ENCODE measurements at regions not wholly inside any gene's neighbourhood (a gene's known extent, or its start where the extent isn't known, plus 50 kb on each side); places are given as distances from the start of the nearest gene placed in this dataset.

DNA sequence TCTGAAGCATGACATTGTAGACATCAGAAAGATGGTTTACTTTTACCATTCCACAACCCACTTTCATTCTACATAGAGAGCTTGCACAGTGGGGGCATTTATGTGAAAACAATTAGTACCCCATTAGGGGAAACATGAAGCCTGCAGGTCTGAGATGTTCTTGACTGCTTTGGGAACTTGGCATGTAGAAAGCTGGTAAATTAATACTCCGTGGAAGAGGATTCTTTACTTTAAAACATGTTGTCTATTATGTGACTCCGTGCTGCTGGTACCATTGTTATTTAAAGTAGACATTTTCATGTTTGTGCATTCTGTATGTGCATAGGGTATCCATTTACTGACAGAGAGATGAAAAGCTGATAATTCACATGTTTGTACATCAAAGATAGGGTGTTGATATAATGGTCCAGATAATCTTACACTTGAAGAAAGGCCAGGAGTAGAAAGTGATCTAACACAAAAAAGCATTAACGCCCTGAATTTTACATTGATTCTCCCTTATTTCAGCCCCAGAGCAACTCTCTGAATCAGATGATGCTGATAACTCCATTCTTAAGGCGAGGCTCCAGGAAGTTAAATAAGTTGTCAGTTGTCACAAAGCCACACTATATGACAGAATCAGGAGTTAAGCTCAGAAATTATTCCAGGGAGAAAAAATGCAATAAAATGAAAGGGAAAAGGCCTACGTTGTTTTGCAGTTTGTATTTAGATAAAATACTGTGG, 50.1 kb upstream of the CD180 start:
- TF ChIP-seq, protein P1, sequence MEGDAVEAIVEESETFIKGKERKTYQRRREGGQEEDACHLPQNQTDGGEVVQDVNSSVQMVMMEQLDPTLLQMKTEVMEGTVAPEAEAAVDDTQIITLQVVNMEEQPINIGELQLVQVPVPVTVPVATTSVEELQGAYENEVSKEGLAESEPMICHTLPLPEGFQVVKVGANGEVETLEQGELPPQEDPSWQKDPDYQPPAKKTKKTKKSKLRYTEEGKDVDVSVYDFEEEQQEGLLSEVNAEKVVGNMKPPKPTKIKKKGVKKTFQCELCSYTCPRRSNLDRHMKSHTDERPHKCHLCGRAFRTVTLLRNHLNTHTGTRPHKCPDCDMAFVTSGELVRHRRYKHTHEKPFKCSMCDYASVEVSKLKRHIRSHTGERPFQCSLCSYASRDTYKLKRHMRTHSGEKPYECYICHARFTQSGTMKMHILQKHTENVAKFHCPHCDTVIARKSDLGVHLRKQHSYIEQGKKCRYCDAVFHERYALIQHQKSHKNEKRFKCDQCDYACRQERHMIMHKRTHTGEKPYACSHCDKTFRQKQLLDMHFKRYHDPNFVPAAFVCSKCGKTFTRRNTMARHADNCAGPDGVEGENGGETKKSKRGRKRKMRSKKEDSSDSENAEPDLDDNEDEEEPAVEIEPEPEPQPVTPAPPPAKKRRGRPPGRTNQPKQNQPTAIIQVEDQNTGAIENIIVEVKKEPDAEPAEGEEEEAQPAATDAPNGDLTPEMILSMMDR (IDR thresholded peaks at IDR 0.05; ENCODE audit: poor library complexity, severe bottlenecking): no peak
- Histone ChIP-seq H3K27ac (ENCODE audit: poor library complexity, severe bottlenecking) (peak overlapping the region; percentile 99), H3K4me1 (ENCODE audit: insufficient read depth, poor library complexity, severe bottlenecking) (peaks cover 45% of the 10 kb centered on the region), H3K27me3 (ENCODE audit: insufficient read depth, poor library complexity, severe bottlenecking) (no peaks in the 10 kb centered on the region), H3K4me3 (ENCODE audit: severe bottlenecking) (no peak overlapping the region), H3K36me3 (ENCODE audit: low read depth) (no peaks in the 10 kb centered on the region), H3K9me3 (ENCODE audit: severe bottlenecking) (no peaks in the 10 kb centered on the region)
- DNase-seq (ENCODE audit: low spot score) (no peak), ATAC-seq (ENCODE audit: low read depth) (no peak)

Measured in RWPE2 (cell line).